C4-2B (cell line): ENCODE measurements at regions not wholly inside any gene's neighbourhood (a gene's known extent, or its start where the extent isn't known, plus 50 kb on each side); places are given as distances from the start of the nearest gene placed in this dataset.

Experiments
- ZFX ChIP-seq: fragments of 450-650 bp; IDR thresholded peaks from 2 replicates; pipeline ENCODE4 v1.6.1; 2017
- TF ChIP-seq, protein P1 (sequence below): fragments of 450-650 bp; conservative IDR thresholded peaks from 2 replicates; pipeline ENCODE4 v1.5.1; 2017; ENCODE audit warnings: mild to moderate bottlenecking

DNA sequence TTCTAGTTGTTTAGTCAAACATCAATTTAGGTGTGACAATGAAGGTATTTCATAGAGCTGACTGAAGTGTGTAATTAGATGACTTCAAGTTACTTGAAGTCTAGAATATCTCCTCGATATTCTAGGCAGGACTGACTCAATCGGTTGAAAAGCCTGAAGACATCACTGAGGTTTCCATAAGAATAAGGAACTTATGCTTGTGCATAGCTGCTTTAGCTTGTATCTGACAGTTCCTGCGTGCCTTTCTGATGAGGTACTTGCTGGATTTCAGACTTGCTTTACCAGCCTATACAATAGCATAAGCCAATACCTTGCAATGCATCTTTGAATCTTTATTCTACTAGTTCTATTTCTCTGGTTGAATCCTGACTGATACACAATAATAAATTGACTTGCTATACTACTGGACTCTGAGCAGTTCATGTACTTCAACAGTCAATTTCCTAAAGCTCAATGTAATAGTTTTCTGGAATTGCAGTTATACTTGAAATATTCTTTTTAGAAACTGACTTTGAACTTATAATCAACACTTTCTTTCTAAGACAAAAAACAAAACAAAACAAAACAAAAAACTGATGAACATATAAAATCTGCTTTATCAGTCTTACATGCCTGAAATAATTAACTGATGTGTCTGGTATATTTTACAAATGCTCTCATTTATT is 1534.8 kb downstream of the SLITRK5 start:
- TF ChIP-seq, protein P1, sequence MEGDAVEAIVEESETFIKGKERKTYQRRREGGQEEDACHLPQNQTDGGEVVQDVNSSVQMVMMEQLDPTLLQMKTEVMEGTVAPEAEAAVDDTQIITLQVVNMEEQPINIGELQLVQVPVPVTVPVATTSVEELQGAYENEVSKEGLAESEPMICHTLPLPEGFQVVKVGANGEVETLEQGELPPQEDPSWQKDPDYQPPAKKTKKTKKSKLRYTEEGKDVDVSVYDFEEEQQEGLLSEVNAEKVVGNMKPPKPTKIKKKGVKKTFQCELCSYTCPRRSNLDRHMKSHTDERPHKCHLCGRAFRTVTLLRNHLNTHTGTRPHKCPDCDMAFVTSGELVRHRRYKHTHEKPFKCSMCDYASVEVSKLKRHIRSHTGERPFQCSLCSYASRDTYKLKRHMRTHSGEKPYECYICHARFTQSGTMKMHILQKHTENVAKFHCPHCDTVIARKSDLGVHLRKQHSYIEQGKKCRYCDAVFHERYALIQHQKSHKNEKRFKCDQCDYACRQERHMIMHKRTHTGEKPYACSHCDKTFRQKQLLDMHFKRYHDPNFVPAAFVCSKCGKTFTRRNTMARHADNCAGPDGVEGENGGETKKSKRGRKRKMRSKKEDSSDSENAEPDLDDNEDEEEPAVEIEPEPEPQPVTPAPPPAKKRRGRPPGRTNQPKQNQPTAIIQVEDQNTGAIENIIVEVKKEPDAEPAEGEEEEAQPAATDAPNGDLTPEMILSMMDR = no peak
- TF ChIP-seq ZFX = no peak
